ENCODE measurements at regions not wholly inside any gene's neighbourhood (a gene's known extent, or its start where the extent isn't known, plus 50 kb on each side); places are given as distances from the start of the nearest gene placed in this dataset.

GRCh38 chr3:74021449-74021848, 396.7 kb upstream of the PDZRN3 start:
- Histone ChIP-seq H3K9me3 (ENCODE audit: control insufficient read depth in 4 of 4, low read length in 3 of 4) (no peaks in the 10 kb centered on the region), H3K9ac (ENCODE audit: low read depth in 1 of 2, low read length in 2 of 2) (no peak overlapping the region), H3K27me3 (ENCODE audit: control insufficient read depth in 4 of 4, insufficient read depth in 4 of 4, low read length in 3 of 4) (peaks cover 0 to 3% (median 0%) of the 10 kb centered on the region in 4 donors), H3K4me1 (ENCODE audit: control insufficient read depth in 4 of 4, insufficient read depth in 4 of 4, low read length in 3 of 4) (no peaks in the 10 kb centered on the region), H3K27ac (ENCODE audit: low read depth in 1 of 2, low read length in 2 of 2) (no peak overlapping the region), H3K36me3 (ENCODE audit: control insufficient read depth in 4 of 4, insufficient read depth in 3 of 4, low read depth in 1 of 4, low read length in 3 of 4) (no peaks in the 10 kb centered on the region), H3K4me3 (ENCODE audit: low read depth in 1 of 3, low read length in 3 of 3) (no peak overlapping the region)
- TF ChIP-seq YY1 (IDR thresholded peaks at IDR 0.05) (no peak), HNF4G (IDR thresholded peaks at IDR 0.05) (no peak), EGR1 (IDR thresholded peaks at IDR 0.05; ENCODE audit: low read depth in 2 of 2) (no peak), HNF4A (conservative IDR thresholded peaks at IDR 0.05) (no peak), ZBTB33 (IDR thresholded peaks at IDR 0.05) (no peak), GABPA (IDR thresholded peaks at IDR 0.05 in 1 of 2, conservative IDR thresholded peaks at IDR 0.05 in 1 of 2) (no peak), TAF1 (conservative IDR thresholded peaks at IDR 0.05) (no peak), CTCF (IDR thresholded peaks at IDR 0.05; ENCODE audit: low read depth, low read length, missing input control) (no peak), FOXA1 (IDR thresholded peaks at IDR 0.05) (no peak), SP1 (IDR thresholded peaks at IDR 0.05) (no peak), RXRA (IDR thresholded peaks at IDR 0.05) (no peak), MAX (IDR thresholded peaks at IDR 0.05) (no peak)
- 64% methylated on average over 2 of the region's 2 CpGs for WGBS
- no peak for DNase-seq (ENCODE audit: low spot score)

- DNase-seq (ENCODE audit: low spot score): no peak
- H3K4me3 ChIP-seq (ENCODE audit: low read depth in 1 of 3, low read length in 3 of 3): no peak overlapping the region
- H3K27ac ChIP-seq (ENCODE audit: low read depth in 1 of 2, low read length in 2 of 2): no peak overlapping the region
- no peaks in the 10 kb centered on the region for H3K4me1 ChIP-seq (ENCODE audit: control insufficient read depth in 4 of 4, insufficient read depth in 4 of 4, low read length in 3 of 4)
- no peak overlapping the region for H3K9ac ChIP-seq (ENCODE audit: low read depth in 1 of 2, low read length in 2 of 2)
- no peaks in the 10 kb centered on the region for H3K36me3 ChIP-seq (ENCODE audit: control insufficient read depth in 4 of 4, insufficient read depth in 3 of 4, low read depth in 1 of 4, low read length in 3 of 4)
- no peak for TF ChIP-seq FOXA1 (IDR thresholded peaks at IDR 0.05)
- no peak for TF ChIP-seq NR2F2 (IDR thresholded peaks at IDR 0.05)
- no peak for TF ChIP-seq FOXA2 (IDR thresholded peaks at IDR 0.05)
- TF ChIP-seq GABPA (IDR thresholded peaks at IDR 0.05 in 1 of 2, conservative IDR thresholded peaks at IDR 0.05 in 1 of 2): no peak
- 65% methylated on average over 4 of the region's 4 CpGs for WGBS
- no peaks in the 10 kb centered on the region for H3K27me3 ChIP-seq (ENCODE audit: control insufficient read depth in 4 of 4, insufficient read depth in 4 of 4, low read length in 3 of 4)
- H3K9me3 ChIP-seq (ENCODE audit: control insufficient read depth in 4 of 4, low read length in 3 of 4): no peaks in the 10 kb centered on the region
Measured at GRCh38 chr3:74009961-74010844, 385.5 kb upstream of the PDZRN3 start.

GRCh38 chr3:74004386-74004785, 379.6 kb upstream of the PDZRN3 start:
- Histone ChIP-seq H3K9me3 (ENCODE audit: control insufficient read depth in 4 of 4, low read length in 3 of 4) (no peaks in the 10 kb centered on the region), H3K4me1 (ENCODE audit: control insufficient read depth in 4 of 4, insufficient read depth in 4 of 4, low read length in 3 of 4) (no peaks in the 10 kb centered on the region), H3K27me3 (ENCODE audit: control insufficient read depth in 4 of 4, insufficient read depth in 4 of 4, low read length in 3 of 4) (no peaks in the 10 kb centered on the region), H3K27ac (ENCODE audit: low read depth in 1 of 2, low read length in 2 of 2) (no peak overlapping the region), H3K4me3 (ENCODE audit: low read depth in 1 of 3, low read length in 3 of 3) (no peak overlapping the region), H3K36me3 (ENCODE audit: control insufficient read depth in 4 of 4, insufficient read depth in 3 of 4, low read depth in 1 of 4, low read length in 3 of 4) (no peaks in the 10 kb centered on the region), H3K9ac (ENCODE audit: low read depth in 1 of 2, low read length in 2 of 2) (no peak overlapping the region)
- WGBS: 81% methylated on average over 3 of the region's 3 CpGs
- no peak for DNase-seq (ENCODE audit: low spot score)
- TF ChIP-seq REST (IDR thresholded peaks at IDR 0.05): no peak
- TF ChIP-seq ZBTB33 (IDR thresholded peaks at IDR 0.05): no peak
- TF ChIP-seq CTCF (IDR thresholded peaks at IDR 0.05; ENCODE audit: low read depth, low read length, missing input control): no peak
